ENCODE measurements at regions not wholly inside any gene's neighbourhood (a gene's known extent, or its start where the extent isn't known, plus 50 kb on each side); places are given as distances from the start of the nearest gene placed in this dataset.

DNA sequence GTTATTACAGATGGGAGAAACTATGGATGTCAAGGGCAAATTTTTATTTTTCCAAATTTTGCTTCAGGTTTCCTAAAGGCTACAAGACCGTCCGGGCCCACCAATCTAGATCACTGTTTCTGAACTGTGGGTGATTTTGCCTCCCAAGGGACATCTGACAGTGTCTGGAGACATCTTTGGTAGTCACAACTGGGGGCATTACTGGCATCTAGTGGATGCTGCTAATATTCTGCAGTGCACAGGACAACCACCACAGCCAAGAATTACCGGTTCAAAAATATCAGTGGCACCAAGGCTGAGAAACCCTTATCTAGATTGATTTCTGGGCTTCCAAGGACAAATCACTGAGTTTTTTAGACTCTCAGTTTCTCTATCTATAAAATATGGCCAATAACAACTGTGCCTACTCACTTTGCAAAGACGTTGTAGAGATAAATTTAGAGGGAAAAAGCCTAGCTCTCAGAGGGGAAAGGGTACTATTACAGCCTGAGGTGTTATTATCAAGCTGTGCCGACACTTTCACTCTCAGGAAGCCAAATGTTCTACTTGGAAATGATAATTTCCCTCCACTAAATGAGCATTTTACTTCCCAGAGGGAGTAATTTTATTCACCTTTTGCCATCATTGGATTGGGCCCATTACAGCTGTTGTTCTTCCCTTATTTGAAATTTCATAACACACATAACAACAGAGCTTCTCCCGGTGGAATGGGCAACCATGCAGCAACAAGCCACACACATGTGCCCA lies 442.1 kb downstream of the CENPC start:
- TF ChIP-seq, protein P1, sequence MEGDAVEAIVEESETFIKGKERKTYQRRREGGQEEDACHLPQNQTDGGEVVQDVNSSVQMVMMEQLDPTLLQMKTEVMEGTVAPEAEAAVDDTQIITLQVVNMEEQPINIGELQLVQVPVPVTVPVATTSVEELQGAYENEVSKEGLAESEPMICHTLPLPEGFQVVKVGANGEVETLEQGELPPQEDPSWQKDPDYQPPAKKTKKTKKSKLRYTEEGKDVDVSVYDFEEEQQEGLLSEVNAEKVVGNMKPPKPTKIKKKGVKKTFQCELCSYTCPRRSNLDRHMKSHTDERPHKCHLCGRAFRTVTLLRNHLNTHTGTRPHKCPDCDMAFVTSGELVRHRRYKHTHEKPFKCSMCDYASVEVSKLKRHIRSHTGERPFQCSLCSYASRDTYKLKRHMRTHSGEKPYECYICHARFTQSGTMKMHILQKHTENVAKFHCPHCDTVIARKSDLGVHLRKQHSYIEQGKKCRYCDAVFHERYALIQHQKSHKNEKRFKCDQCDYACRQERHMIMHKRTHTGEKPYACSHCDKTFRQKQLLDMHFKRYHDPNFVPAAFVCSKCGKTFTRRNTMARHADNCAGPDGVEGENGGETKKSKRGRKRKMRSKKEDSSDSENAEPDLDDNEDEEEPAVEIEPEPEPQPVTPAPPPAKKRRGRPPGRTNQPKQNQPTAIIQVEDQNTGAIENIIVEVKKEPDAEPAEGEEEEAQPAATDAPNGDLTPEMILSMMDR (IDR thresholded peaks at IDR 0.05): no peak

DNA sequence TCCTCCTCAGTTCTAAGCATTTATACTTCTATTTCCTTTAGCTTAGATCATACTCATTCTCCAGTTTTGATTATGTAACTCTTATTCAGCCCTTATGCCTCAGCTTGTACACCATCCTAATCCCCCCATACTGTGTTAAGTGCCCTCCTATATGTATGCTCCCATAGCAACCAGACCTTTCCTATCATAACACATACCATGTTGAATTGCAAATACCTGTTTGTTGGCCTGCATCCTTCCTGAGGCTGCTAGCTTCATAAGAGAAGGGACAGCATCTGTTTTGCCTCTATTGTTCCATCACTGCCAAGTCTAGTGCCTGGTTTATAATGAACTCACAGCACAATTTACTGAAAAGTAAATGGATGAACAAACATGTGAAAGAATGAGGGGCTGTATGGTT lies 443.7 kb downstream of the CENPC start:
- TF ChIP-seq, protein P1 (IDR thresholded peaks at IDR 0.05): no peak

DNA sequence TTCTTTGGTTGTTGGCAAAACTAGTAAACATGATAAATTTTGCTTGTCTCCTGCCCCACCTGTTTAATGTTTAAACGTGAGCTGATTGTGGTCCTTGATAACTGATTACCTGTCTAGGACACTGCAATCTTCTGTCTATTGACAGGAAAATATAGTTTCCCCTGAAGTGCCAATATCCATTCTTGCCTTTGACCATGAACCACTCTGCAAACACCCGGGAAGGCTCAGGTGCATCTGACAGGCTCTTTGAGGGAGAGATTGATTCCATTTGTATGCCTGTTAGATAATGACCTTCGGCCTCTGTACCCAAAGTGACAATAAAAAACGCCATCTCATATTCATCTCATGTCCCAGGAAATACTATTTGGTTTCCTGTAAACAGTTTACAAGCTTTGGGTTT lies 453.0 kb downstream of the CENPC start:
- TF ChIP-seq, protein P1 (IDR thresholded peaks at IDR 0.05): no peak

DNA sequence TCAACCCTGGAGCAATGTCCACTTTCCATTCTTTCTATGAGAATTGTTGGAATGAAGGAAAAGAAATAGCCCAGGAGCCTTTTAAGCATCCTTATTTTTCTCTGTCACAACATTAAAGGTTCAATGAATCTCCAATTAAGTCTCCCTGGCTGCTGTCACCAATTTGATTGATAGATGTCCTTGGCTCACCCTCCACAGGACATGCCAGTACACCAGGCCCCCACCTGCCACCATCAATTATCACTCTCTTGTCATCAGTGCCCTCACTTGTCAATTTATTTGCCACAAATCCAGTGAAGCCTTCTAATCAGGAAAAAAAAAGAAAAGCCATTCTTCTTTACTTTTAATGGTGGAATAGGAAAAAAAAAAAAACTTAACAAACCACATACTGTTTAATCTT lies 453.6 kb downstream of the CENPC start:
- TF ChIP-seq, protein P1 (IDR thresholded peaks at IDR 0.05): no peak

DNA sequence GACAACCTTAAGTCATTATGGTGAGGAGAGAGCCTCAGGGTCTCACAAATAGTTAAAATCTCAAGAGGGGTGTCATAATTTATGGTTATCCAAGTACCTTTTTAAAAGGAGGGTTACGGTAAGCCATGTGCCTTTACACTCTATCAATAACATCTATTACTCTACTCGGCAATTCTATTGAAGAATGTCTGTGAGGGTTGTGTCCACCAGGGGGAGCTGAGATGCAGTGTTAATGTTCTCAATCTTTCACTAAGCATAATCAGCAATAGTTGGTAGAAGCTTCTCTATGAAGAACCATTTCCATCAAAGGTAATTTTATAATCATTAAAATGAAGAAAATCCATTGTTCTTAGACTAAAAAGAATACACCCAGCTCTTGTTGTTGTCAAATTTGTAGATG lies 457.4 kb downstream of the CENPC start:
- TF ChIP-seq, protein P1 (IDR thresholded peaks at IDR 0.05): peak; percentile 65

DNA sequence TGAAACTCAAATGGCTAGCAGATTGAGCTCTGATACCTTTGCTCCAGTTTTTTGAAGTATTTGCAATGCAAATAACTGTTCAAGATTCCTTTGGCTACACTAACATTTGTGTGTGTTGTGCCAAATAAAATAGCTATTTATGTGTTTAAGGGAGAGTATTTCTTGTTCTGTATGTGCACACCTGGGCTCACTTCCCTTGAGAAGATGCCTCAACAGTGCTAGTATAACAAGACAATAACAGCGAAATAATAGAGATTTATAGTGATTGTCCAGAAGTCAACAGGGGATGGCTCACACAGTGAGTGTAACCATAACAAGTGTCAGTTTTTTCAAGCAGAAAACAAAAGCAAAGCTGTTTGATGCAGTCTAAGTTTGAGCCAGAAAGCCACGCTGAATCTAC lies 460.5 kb downstream of the CENPC start:
- TF ChIP-seq, protein P1 (IDR thresholded peaks at IDR 0.05): no peak

GRCh38 chr4:67083496-67083895 lies 461.8 kb downstream of the CENPC start:
- TF ChIP-seq, protein P1 (IDR thresholded peaks at IDR 0.05): no peak

GRCh38 chr4:67082746-67083145 lies 462.6 kb downstream of the CENPC start:
- TF ChIP-seq, protein P1 (IDR thresholded peaks at IDR 0.05): no peak
